HK-2 (cell line): ENCODE measurements at regions not wholly inside any gene's neighbourhood (a gene's known extent, or its start where the extent isn't known, plus 50 kb on each side); places are given as distances from the start of the nearest gene placed in this dataset.
"Not testable (repeated sequence)": the region's sequence is repeated elsewhere in the genome, so short reads cannot be mapped to it uniquely, and the experiment has no call there.

Experiments used
- DNase-seq: peaks from one replicate; pipeline ENCODE4 v3.0.0-alpha.2; 2018; ENCODE audit not compliant: unreplicated experiment

DNA sequence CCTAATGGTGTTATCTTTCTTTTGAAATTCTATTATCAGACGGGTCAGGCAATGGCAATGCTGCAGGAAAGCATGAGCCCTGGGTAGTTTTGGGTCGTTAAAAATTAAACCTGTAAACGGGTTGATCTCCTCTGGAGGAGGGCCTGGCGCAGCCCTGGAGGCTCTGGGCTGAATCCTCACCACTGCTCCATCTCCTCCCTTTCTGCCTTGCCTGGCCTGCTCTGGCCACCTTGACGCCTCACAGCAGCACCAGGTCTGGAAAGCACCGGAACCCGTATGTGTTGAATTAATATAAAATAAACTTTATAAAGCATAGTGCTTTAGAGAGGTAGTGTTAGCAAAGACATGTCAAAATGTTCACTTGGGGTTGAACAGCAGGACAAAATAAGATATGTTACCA, 316.1 kb downstream of the LNPK start:
- no peak for DNase-seq

DNA sequence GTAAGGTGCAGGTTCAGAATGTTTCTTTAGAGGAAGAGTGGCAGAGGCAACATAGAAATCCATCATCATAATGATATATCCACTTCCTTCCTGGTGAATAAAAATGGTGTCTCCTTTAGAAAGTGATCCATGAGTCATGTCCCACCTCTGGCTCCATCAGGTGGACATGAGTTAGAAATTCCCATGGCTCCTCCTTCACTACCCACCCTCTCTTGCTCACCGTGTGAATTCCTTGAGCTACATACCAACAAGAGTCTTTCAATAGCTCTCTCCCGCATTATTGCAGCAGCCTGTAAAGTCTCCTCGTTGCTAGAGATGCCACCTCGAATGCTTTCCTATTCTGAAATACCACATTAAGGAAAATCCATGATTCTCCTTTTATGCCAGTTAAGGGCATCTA, 317.6 kb downstream of the LNPK start:
- no peak for DNase-seq

DNA sequence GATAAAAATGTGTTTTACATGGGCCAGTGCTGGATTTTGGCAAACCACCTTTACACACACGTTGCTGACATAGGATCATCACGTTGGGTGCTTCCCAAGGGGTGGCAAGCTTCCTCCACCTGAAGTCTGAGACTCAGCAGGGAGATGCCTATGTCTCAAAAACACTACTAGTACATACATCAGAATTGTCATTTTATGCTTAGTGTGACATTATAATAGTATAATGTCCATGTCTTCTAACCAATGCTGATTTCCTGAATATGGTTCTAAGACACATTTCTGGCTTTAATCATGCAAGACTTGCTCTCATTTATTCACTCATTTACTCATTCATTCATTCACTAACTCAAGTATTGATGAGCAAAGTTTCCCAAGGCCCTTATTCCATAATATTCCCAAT, 322.3 kb downstream of the LNPK start:
- DNase-seq = no peak

DNA sequence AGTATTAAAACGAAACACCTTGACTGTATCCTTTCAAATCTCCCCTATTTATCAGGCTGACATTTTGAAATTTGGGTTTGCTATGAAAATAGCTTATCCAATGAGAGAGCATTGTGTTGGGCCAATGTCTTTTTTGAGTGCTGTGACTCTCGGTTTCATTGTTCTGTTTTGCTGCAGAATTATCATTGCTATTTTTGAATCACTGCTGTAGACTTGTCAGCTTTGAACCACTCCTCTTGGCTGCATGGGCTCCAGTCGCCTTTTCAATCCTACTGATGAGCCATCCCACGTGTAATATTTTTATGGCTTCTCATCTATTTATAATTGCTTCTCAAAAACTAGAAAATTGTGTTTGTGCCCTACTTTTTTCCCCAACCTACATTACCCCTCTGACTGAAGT, 322.8 kb downstream of the LNPK start:
- no peak for DNase-seq

DNA sequence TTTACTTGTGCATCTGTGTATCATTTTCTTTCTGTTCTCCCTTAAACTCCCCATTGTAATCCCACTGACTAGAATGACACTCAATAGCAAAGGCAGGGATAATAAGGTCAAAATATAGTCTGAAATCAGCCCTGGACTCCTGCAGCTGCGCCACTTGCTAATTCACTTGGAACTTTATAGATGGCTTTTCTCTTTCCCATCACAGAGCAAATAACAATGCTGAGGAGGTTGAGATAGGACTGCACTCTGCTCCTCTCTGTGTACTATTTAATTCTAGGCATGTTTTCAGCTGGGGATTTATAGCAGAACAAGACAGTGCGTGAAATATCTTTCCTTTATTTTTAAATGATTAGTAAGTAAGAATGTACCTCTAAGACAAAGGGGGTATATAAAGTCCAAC, 324.2 kb downstream of the LNPK start:
- DNase-seq = no peak

DNA sequence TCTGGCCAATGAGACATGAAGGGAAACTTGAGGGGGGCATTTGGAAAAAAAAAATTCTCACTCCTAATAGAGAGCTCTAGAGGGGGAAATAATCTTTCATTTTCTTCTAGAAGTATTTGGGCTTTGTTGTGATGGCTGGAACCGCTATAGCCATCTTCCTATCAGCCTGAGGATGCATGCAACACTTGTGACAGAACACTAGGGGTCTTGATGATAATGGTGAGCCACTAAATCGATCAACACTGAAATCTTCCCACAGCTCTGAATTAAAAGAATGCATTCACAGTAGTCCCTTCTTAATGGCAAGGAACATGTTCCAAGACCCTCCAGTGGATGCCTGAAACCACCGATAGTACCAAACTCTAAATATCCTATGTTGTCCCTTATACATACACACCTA, 325.3 kb downstream of the LNPK start:
- no peak for DNase-seq

DNA sequence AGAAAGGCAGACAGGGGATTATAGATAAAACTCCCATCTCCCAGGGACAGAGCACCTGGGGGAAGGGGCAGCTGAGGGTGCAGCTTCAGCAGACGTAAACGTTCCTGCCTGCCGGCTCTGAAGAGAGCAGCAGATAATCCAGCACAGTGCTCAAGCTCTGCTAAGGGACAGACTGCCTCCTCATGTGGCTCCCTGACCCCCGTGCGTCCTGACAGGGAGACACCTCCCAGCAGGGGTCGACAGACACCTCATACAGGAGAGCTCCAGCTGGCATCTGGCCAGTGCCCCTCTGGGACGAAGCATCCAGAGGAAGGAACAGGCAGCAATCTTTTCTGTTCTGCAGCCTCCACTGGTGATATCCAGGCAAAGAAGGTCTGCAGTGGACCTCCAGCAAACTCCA, 333.3 kb downstream of the LNPK start:
- DNase-seq = not testable (repeated sequence)

DNA sequence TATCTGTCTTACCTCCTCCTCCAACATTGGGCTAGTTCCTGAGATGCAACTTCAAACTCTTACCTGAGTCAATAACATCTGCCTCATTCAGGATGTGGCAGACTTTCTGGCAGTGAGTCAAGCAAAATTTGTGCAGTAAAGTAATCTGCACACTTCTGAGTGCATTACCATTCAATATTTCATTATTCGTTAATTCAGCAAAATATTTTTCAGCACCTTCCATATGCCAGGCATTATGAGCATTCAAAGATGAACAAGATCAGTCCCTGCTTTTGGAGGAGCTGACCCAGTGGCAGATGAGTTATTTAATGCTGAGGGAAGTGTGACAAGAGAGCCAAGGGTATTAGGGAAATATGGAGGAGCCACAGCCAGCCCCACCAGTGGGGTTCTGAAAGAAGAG, 339.7 kb downstream of the LNPK start:
- no peak for DNase-seq

DNA sequence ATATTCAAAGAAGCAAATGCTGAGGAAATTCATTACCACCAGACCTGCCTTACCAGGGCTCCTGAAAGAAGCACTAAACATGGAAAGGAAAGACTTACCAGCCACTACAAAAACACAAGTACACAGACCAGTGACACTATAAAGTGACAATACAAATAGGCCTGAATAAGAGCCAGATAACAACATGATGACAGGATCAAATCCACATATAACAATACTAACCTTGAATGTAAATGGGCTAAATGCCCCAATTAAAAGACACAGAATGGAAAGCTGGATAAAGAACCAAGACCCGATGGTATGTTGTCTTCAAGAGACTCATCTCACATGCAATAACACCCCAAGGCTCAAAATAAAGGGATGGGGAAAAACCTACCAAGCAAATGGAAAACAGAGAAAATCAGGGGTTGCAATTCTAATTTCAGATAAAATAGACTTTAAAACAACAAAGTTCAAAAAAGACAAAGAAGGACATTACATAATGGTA, 353.4 kb downstream of the LNPK start:
- DNase-seq = no peak

DNA sequence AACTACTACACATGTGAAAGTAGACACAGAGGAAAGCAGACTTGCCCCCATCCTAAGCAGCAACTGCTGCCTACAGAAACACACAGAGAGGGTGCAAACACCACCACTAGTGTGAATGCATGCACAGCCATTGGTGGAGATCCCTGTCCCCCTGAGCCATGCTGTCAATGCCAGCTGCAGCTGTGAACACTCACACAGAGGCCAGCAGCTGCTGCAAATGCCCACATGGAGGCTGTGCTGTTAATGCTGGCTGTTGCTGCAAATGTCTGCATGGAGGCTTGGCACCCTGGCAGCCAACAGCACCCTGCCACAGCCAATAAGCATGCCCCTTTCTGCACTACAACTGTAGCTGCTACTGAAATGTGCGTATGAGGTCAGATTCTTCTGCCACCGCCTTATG, 355.0 kb downstream of the LNPK start:
- no peak for DNase-seq

DNA sequence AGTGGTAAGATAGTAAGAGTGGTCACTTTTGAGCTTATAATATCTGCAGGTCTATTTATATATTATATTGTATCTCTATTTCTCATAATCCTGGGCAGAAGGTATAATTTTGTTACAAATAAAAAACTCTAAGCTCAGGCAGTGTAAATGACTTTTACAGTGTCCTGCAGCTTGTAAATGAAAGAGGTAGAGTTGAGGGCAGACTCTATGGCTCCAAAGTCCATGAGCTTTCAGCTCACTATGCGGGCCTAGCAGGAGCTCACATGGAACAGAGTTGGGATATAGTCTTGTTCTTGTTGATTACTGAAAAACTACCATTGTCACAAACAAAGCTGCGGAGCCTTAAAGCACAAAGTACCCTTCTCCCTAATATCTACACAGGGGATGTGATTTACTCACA, 361.4 kb downstream of the LNPK start:
- no peak for DNase-seq

DNA sequence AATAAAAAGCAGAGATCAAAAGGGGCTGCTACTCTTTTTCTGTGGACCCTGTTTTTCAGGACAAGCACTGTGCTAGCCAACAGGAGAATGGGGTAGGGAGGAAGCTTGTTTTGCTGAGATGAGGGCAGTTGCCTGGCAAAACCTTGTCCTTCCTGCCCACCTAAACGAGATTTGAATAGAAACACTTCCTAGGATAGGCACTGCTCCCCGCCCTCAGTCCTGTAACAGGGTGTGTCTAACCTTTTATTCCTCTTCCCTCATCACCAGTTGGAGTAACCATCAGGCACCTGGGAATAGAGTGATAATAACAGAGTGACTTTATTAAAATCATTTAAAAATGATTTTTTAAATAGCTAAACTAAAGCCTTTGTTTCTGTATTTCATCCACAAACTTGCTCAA, 368.8 kb downstream of the LNPK start:
- no peak for DNase-seq

DNA sequence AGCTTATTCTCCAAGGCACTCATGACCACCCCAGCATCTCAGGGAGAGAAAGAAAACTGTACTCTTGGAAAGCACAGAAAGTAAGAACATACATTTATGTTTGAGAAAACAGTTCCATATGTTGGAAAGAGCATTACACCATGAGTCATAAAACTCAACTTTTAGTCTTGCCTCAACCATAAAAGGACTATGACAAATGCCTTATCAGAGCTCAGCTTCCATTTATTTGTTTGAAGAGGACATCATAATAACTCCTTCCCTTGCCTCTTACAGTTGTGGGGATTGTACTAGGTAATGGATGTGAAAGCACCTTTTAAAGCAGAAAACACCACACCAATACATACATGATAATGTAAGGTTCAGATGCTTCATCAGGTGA, 370.8 kb downstream of the LNPK start:
- DNase-seq = no peak

DNA sequence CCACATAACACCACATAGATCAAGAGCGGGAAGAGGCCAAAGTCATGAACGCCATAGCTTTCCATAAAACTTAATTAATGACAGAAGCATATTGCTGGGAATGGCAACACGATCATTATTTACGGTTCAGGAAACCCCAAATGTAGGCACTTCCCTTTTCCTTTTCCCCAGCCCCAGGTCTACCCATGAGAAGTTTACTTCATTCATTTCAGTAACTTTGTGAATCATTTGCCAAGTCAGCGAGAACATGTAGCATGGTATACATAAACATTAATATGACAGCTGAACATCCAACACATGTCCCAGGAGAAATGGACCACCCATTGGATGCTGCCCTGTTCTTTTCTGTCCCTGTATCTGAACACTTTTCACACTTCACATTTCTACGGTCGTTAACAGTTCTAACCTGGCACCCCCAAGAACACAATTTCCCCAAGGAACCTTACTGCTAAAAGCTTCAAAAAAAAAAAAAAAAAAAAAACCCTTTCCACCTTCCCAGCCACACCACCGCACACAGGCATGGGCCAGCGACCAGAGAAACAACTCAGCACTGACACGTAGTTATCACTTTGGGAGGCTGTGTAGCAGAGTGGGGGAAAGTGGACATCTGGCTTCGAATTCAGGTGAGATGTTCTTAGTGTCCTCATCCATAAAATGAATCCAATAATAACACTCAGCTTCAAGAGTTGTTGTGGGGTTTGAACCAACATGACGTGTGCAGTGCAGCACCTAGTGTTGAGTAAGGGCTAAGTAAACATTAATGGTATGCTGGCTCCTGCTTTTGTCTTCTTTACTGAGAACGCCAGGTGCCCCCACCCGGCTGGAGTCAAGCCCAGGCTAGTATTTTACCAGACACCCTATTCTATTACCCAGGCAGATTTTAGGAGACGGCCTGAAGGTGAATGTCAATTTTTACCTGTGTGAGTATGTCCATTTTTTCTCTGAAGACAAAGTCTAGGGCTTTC, 371.5 kb downstream of the LNPK start:
- no peak for DNase-seq

DNA sequence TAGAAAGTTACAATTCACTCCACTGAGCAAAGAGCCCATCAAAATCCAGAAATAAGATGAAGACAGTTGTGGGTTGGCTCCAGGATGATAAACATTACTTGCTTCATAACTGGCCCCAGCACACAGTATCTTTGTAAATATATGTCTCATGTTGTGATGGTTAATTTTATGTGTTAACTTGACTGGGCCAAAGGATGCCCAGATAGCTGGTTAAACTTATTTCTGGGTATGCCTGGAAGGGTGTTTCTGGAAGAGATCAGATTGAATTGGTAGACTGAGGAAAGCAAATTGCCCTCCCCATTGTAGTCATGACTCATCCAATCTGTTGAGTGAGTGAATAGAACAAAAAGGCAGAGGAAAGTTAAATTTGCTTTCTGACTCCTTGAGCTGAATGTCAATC, 373.8 kb downstream of the LNPK start:
- DNase-seq = no peak

DNA sequence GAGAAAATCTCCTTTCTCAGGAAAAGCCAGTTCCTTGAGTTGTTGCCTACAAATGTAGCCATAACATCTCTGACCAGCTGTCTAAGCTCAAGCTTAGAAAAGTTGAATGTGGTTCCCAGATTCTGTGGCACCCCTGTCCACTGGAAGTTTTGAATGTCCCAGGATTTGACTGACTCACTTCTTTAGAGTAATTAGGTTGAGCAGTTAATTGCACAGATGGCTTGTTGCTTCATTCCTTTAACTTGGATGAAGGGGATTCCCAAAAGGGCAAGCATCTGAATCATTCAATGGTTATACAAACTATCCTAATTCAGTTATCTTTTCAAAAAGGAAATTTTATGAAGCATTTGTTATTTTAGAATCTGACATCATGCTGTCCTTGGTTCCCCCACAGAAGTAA, 374.7 kb downstream of the LNPK start:
- no peak for DNase-seq

DNA sequence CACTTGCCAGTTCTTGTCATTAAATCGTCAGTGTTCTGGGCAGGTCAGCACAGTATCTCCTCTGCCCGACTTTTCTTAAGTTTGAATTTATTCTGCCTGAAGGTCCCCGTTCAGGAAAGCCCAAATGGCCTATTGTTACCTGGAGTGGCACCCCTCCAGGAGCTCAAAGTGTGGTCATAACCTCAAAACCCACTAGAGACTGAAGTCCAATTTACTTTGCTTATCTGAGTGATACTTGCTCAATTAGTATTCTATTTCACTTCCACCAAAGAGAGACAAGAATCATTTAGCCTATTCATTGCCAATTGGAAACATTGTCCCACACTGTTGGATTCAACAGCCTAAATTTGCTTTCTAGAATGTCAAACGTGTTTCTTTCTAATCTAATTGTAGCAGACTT, 375.3 kb downstream of the LNPK start:
- DNase-seq = no peak

DNA sequence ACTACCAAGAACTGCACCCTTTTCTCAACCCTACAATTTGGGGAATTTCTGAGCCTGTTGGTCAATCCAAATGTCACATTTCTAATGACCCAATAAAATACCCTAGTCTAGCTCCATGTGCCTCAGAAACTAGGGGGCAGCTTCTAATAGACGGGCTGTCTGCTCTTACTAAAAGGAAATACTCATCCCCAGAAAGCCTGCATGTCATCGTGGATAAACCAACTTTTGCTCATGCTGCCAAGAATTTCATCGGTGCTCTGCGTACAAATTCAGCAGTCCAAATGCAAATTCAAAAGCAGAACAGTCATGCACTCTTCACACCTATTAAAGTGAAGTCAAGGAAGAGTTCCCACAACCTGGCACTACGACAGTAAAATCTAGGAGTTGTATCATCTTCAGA, 377.3 kb downstream of the LNPK start:
- no peak for DNase-seq

DNA sequence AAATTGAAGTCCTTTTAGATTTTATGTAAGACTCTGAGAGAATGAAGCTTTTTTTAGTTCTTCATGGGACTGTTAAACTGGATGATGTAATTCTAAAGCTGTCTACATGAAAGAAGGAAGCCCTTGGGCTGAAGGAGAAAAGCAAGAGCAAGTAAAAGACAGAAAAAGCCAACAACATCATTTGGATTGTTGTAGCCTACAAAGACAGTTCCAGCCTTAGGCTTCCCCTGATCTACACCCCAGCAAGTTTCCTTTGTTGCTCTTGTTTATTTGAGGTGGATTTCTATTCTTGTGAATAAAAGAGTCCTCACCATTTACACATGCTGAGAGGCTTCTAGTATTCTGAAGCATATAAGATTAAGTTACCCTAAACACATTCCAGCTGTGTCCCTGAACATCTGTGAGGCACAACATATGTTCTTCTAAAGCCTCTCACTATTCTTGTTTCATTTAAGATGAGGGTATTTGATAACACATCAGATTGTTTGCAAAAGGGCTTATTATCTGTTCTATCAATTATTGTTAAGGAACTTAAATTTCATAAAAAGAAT, 377.8 kb downstream of the LNPK start:
- no peak for DNase-seq

DNA sequence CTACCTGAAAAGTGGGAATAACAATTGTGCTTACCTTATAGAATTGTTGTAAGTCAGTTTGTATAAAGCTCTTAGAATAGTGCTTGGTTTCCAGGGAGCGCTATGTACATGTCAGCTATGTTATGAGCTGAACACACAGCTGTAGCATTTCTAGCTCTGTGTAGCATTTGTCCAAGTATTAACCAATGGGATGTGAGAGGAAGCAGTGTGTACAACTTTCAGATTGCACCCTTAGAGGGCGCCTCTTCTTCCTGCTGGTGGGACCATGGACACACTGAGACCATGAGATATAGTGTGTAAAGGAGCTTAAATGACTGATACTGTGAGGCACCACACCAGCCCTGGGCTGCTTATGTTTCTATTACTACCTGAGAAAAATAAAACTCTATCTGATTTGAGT, 380.2 kb downstream of the LNPK start:
- DNase-seq = no peak

DNA sequence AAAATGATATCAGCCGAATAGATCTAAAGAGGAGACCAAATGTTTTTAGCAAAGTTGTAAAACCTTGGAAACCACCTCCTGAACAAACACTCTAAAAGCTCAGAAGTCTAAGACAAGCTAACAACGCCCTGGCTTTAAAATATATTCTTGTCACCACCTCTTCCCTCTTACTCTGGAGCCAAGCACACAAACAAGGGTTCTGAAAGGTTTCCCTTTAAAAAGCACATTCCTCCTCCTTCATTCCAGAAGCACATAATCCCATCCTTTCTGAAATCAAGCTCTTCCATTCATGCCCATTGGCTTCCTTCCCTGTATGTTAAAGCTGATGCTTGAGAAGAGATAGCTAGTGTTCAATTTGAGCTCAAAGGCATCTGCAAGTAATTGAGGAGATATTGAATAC, 382.0 kb downstream of the LNPK start:
- DNase-seq = no peak

DNA sequence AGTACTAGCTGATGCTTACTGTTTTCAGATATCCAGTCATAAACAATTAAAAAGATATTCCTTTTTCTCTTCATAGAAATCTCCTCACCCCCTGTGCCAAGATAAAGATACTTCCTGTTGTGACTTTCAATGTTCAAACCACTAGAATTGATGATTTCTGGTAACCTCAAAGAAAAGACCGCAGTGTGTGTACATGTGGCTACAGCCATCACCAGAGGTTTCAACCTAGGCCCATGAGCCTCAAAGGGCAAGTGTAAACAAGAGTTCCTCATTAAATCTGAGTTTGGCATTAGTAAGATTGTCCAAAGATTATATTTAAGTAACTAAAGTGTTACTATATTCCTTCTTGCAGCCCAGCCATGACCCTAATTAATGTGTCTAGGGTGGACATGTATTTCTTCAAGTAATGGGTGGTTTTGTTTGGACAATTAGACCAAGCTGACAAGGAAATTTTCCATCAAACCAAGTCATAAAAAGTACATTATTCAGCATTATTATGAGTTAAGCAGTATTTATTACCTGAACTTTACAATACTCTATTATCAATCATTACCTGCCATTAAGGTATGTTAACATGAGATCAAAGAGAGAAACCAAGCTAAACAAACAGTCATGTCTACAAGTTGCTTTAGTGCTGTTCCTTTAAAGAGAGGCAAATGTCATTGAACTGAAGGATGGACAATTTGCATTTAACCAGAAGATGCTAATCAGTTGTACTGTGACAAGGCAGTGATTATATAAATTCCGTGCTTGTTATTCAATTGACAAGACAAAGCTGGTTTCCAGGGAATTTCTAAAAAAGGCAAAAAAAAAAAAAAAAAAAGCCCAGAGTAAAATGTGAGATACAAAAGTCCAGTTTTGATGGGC, 382.7 kb downstream of the LNPK start:
- DNase-seq = no peak

DNA sequence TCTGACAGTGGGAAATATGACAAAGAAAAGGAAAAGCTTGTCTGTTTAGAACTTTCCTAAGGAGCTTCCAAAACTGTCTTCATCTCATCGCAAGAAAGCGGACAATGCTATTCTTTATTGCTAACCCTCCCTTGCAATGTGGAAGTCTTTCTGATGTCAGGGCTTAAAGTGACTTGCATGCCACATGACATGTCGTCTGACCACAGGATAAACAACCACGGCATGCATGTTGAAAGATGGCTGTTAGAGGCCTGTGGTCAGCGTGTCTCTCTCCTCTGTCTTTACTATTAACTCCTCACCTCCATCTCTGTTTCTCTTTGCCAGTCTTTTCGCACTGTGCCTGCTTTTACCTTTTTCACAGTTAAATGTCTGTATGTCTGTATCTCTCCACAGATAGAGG, 389.8 kb downstream of the LNPK start:
- DNase-seq = no peak
